Liver (tissue), 3 donors: ENCODE measurements at regions not wholly inside any gene's neighbourhood (a gene's known extent, or its start where the extent isn't known, plus 50 kb on each side); places are given as distances from the start of the nearest gene placed in this dataset.

Experiments
- CTCF ChIP-seq: fragments of 150-350 bp; IDR thresholded peaks from 2 replicates; pipeline ENCODE4 v1.5.1; 2017; ENCODE audit warnings: improper control_type of control experiment, low read depth, low read length; ENCODE audit not compliant: missing input control
- FOXA1 ChIP-seq: IDR thresholded peaks from 2 replicates; pipeline ENCODE4 v1.6.1; 2016; ENCODE audit warnings: antibody characterized with exemption
- JUND ChIP-seq, 2 donors: IDR thresholded peaks; 2 replicates each; pipeline ENCODE4 v1.6.1; 2016; ENCODE audit warnings: antibody characterized with exemption in 2 of 2
- RAD21 ChIP-seq, 2 donors: IDR thresholded peaks; 2 replicates each; pipeline ENCODE4 v1.6.1; 2016; ENCODE audit warnings: antibody characterized with exemption in 2 of 2, mild to moderate bottlenecking in 2 of 2
- RXRA ChIP-seq, 2 donors: IDR thresholded peaks; 2 replicates each; pipeline ENCODE4 v1.6.1; 2017 to 2018; ENCODE audit warnings: antibody characterized with exemption in 2 of 2, mild to moderate bottlenecking in 1 of 2
- SP1 ChIP-seq: IDR thresholded peaks from 2 replicates; pipeline ENCODE4 v1.6.1; 2018; ENCODE audit warnings: antibody characterized with exemption, mild to moderate bottlenecking
- TAF1 ChIP-seq: conservative IDR thresholded peaks from 2 replicates; pipeline ENCODE4 v1.6.1; 2016; ENCODE audit warnings: antibody characterized with exemption, mild to moderate bottlenecking
- YY1 ChIP-seq: IDR thresholded peaks from 2 replicates; pipeline ENCODE4 v1.6.1; 2016; ENCODE audit warnings: antibody characterized with exemption, mild to moderate bottlenecking
- ZBTB33 ChIP-seq: IDR thresholded peaks from 2 replicates; pipeline ENCODE4 v1.6.1; 2016; ENCODE audit warnings: antibody characterized with exemption
- TF ChIP-seq, protein P1 (sequence below): IDR thresholded peaks from 2 replicates; pipeline ENCODE4 v1.6.1; 2016; ENCODE audit warnings: antibody characterized with exemption
- TF ChIP-seq, protein P2 (sequence below): IDR thresholded peaks from 2 replicates; pipeline ENCODE4 v1.6.1; 2016; ENCODE audit warnings: antibody characterized with exemption, mild to moderate bottlenecking
- donor health status: healthy.
- donor health status: healthy.

DNA sequence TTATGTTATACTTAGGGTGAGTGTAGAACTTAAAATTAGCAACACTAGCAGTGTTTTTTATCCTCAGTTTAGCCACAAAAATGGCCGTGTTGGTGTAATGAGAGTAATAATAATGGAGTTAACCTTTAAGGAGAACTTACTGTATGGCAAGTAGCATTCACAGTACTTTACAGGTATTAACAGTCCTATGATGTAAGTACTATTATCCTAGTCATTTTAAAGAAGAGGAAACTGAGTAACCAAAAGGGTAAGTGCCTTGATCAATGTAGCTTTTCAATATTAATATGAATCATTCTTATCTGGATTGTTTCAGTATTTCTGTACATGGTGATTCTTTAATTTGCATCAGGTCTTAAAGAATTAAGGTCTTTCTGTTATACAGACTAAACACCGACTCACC is 170.3 kb downstream of the CD47 start:
- TF ChIP-seq RAD21 (IDR thresholded peaks at IDR 0.05) (no peak), CTCF (no peak), SP1 (no peak), JUND (IDR thresholded peaks at IDR 0.05) (no peak), ZBTB33 (no peak), RXRA (IDR thresholded peaks at IDR 0.05) (no peak), TAF1 (no peak), FOXA1 (no peak), YY1 (no peak)
- TF ChIP-seq, protein P1, sequence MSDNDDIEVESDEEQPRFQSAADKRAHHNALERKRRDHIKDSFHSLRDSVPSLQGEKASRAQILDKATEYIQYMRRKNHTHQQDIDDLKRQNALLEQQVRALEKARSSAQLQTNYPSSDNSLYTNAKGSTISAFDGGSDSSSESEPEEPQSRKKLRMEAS = no peak
- TF ChIP-seq, protein P2, sequence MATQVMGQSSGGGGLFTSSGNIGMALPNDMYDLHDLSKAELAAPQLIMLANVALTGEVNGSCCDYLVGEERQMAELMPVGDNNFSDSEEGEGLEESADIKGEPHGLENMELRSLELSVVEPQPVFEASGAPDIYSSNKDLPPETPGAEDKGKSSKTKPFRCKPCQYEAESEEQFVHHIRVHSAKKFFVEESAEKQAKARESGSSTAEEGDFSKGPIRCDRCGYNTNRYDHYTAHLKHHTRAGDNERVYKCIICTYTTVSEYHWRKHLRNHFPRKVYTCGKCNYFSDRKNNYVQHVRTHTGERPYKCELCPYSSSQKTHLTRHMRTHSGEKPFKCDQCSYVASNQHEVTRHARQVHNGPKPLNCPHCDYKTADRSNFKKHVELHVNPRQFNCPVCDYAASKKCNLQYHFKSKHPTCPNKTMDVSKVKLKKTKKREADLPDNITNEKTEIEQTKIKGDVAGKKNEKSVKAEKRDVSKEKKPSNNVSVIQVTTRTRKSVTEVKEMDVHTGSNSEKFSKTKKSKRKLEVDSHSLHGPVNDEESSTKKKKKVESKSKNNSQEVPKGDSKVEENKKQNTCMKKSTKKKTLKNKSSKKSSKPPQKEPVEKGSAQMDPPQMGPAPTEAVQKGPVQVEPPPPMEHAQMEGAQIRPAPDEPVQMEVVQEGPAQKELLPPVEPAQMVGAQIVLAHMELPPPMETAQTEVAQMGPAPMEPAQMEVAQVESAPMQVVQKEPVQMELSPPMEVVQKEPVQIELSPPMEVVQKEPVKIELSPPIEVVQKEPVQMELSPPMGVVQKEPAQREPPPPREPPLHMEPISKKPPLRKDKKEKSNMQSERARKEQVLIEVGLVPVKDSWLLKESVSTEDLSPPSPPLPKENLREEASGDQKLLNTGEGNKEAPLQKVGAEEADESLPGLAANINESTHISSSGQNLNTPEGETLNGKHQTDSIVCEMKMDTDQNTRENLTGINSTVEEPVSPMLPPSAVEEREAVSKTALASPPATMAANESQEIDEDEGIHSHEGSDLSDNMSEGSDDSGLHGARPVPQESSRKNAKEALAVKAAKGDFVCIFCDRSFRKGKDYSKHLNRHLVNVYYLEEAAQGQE = no peak
